PC-3 (cell line): ENCODE measurements at regions not wholly inside any gene's neighbourhood (a gene's known extent, or its start where the extent isn't known, plus 50 kb on each side); places are given as distances from the start of the nearest gene placed in this dataset.
"Not testable (repeated sequence)": the region's sequence is repeated elsewhere in the genome, so short reads cannot be mapped to it uniquely, and the experiment has no call there.

Experiments
- ATAC-seq: fragments of 200-7000 bp; cut with Tn5 transposase; 2 replicates; pipeline ENCODE4 v1.9.1; 2020; ENCODE audit warnings: mild to moderate bottlenecking, moderate library complexity
- BruUV-seq: library from RNA; stranded (reverse); fragments of 400-500 nt; replicated peaks from 2 replicates; lab custom pipeline; 2021; lab: Mats Ljungman, UMichigan
- CTCF ChIA-PET: fragments of 300-600 bp; sonication (Branson Sonifier 250); formaldehyde crosslinking; loops from one replicate; lab custom pipeline; 2022; ENCODE audit warnings: antibody characterized with exemption; lab: Charles Lee
- POLR2A ChIA-PET: fragments of 300-600 bp; sonication (Branson Sonifier 250); formaldehyde crosslinking; loops from one replicate; lab custom pipeline; 2022; ENCODE audit warnings: antibody characterized with exemption; ENCODE audit not compliant: unreplicated experiment; lab: Charles Lee
- DNase-seq: peaks from one replicate; pipeline ENCODE4 v3.0.0-alpha.2; 2015
- H2AFZ ChIP-seq: fragments of 300-600 bp; sonication (generic); 2 replicates; pipeline ENCODE4 v1.6.0; 2016; ENCODE audit warnings: antibody characterized with exemption, low read length
- H3F3A ChIP-seq: fragments of 300-600 bp; sonication (generic); one replicate; pipeline ENCODE4 v1.6.0; 2017; ENCODE audit warnings: antibody characterized with exemption, low read length, control low read depth, mild to moderate bottlenecking; ENCODE audit not compliant: unreplicated experiment
- H3K27ac ChIP-seq: fragments of 300-600 bp; sonication (generic); 2 replicates; pipeline ENCODE4 v1.5.1; 2016; ENCODE audit warnings: mild to moderate bottlenecking, low read length
- H3K27me3 ChIP-seq: fragments of 300-600 bp; sonication (generic); 2 replicates; pipeline ENCODE4 v1.6.1; 2016; ENCODE audit warnings: low read length, mixed read lengths
- H3K36me3 ChIP-seq: fragments of 300-600 bp; sonication (generic); 2 replicates; pipeline ENCODE4 v1.6.1; 2016; ENCODE audit warnings: low read depth, mixed run types, low read length, mixed read lengths
- H3K4me1 ChIP-seq: fragments of 300-600 bp; sonication (generic); 2 replicates; pipeline ENCODE4 v1.5.1; 2016; ENCODE audit warnings: low read length; ENCODE audit not compliant: insufficient read depth
- H3K4me2 ChIP-seq: fragments of 300-600 bp; sonication (generic); 2 replicates; pipeline ENCODE4 v1.6.0; 2016; ENCODE audit warnings: low read length
- H3K4me3 ChIP-seq: fragments of 300-600 bp; sonication (generic); 2 replicates; pipeline ENCODE4 v1.5.1; 2016; ENCODE audit warnings: mild to moderate bottlenecking, low read length, mixed read lengths
- H3K79me2 ChIP-seq: fragments of 300-600 bp; sonication (generic); 2 replicates; pipeline ENCODE4 v1.6.1; 2017; ENCODE audit warnings: low read length, mixed read lengths
- H3K9ac ChIP-seq: fragments of 300-600 bp; sonication (generic); 2 replicates; pipeline ENCODE4 v1.6.0; 2016; ENCODE audit warnings: mild to moderate bottlenecking, low read length
- H3K9me2 ChIP-seq: fragments of 300-600 bp; sonication (generic); replicated peaks from 2 replicates; pipeline ENCODE4 v1.6.1; 2016; ENCODE audit warnings: mixed run types, low read length, mixed read lengths
- H3K9me3 ChIP-seq: fragments of 300-600 bp; sonication (generic); 2 replicates; pipeline ENCODE4 v1.6.1; 2016; ENCODE audit warnings: low read length, mixed read lengths
- H4K20me1 ChIP-seq: fragments of 300-600 bp; sonication (generic); 2 replicates; pipeline ENCODE4 v1.6.1; 2016; ENCODE audit warnings: low read length, mixed read lengths
- CTCF ChIP-seq: fragments of 300-600 bp; sonication (generic); conservative IDR thresholded peaks from 2 replicates; pipeline ENCODE4 v1.5.1; 2017; ENCODE audit warnings: antibody characterized with exemption, low read depth, mild to moderate bottlenecking, low read length
- intact Hi-C: fragments of 100-400 bp; cut with micrococcal nuclease; formaldehyde crosslinking; loops from 2 replicates; pipeline ENCODE4 v1.9.0; 2023

GRCh38 chr3:75305901-75306300 lies 358.2 kb upstream of the FRG2C start:
- no peaks in the 10 kb centered on the region for H3F3A ChIP-seq
- POLR2A ChIA-PET = no interaction called here
- 0 out of 2 replicates have a peak, but pooled peaks cover 7% of the 10 kb centered on the region for H3K27me3 ChIP-seq
- TF ChIP-seq CTCF = no peak
- ATAC-seq (no peak), DNase-seq (no peak)
- no peak overlapping the region for H3K9ac ChIP-seq
- BruUV-seq = no TSS peak
- no peak overlapping the region for H3K4me3 ChIP-seq
- H3K36me3 ChIP-seq = no peaks in the 10 kb centered on the region
- no peaks in the 10 kb centered on the region for H3K9me3 ChIP-seq
- H3K9me2 ChIP-seq = no peaks in the 10 kb centered on the region
- H3K4me2 ChIP-seq = no peak overlapping the region
- H3K4me1 ChIP-seq = no peaks in the 10 kb centered on the region
- no peaks in the 10 kb centered on the region for H4K20me1 ChIP-seq
- CTCF ChIA-PET = no interaction called here
- no peak overlapping the region for H3K27ac ChIP-seq
- intact Hi-C loops = no loop called here
- H2AFZ ChIP-seq = no peak overlapping the region
- H3K79me2 ChIP-seq = no peaks in the 10 kb centered on the region

- BruUV-seq, ATAC-seq, intact Hi-C loops: not testable (repeated sequence)
Measured at GRCh38 chr3:75311306-75311705, 352.8 kb upstream of the FRG2C start.

GRCh38 chr3:75312469-75312868 lies 351.7 kb upstream of the FRG2C start:
- ATAC-seq, H3F3A ChIP-seq, H3K4me1 ChIP-seq, H2AFZ ChIP-seq, H3K9ac ChIP-seq, H3K9me3 ChIP-seq, H3K36me3 ChIP-seq, BruUV-seq, H3K4me3 ChIP-seq, H4K20me1 ChIP-seq, H3K27me3 ChIP-seq, POLR2A ChIA-PET, H3K4me2 ChIP-seq, CTCF ChIA-PET, DNase-seq, H3K27ac ChIP-seq, H3K9me2 ChIP-seq, intact Hi-C loops, H3K79me2 ChIP-seq: not testable (repeated sequence)

More at GRCh38 chr3:75311306-75311705, 352.8 kb upstream of the FRG2C start:
- H3K9me3 ChIP-seq, H3K4me3 ChIP-seq, H2AFZ ChIP-seq, H3F3A ChIP-seq, POLR2A ChIA-PET, CTCF ChIA-PET, H3K4me2 ChIP-seq, H3K27me3 ChIP-seq, H3K79me2 ChIP-seq, H3K36me3 ChIP-seq, H3K9me2 ChIP-seq, H3K4me1 ChIP-seq, H3K9ac ChIP-seq, H3K27ac ChIP-seq, H4K20me1 ChIP-seq, DNase-seq: not testable (repeated sequence)

- H3K4me1 ChIP-seq, H3K27ac ChIP-seq, H3F3A ChIP-seq, H3K4me2 ChIP-seq, H3K9me3 ChIP-seq, H4K20me1 ChIP-seq, H3K9ac ChIP-seq, POLR2A ChIA-PET, BruUV-seq, CTCF ChIA-PET, H3K9me2 ChIP-seq, H3K4me3 ChIP-seq, H2AFZ ChIP-seq, intact Hi-C loops, H3K79me2 ChIP-seq, H3K36me3 ChIP-seq, DNase-seq, ATAC-seq, H3K27me3 ChIP-seq: not testable (repeated sequence)
Measured at GRCh38 chr3:75319776-75320175, 344.4 kb upstream of the FRG2C start.
